Neural cell (in vitro differentiated cells): ENCODE measurements at regions not wholly inside any gene's neighbourhood (a gene's known extent, or its start where the extent isn't known, plus 50 kb on each side); places are given as distances from the start of the nearest gene placed in this dataset.

Source experiments
- POLR2AphosphoS5 ChIP-seq: IDR thresholded peaks from 2 replicates; pipeline ENCODE4 v1.6.1; 2012
- RAD21 ChIP-seq: fragments of 450-650 bp; conservative IDR thresholded peaks from 2 replicates; pipeline ENCODE4 v1.6.1; 2014; ENCODE audit warnings: antibody characterized with exemption, mild to moderate bottlenecking, moderate library complexity
- REST ChIP-seq: IDR thresholded peaks from 2 replicates; pipeline ENCODE4 v1.6.1; 2012; ENCODE audit warnings: borderline replicate concordance
- SMC3 ChIP-seq: fragments of 450-650 bp; conservative IDR thresholded peaks from 2 replicates; pipeline ENCODE4 v1.6.1; 2014; ENCODE audit warnings: antibody characterized with exemption, mild to moderate bottlenecking, moderate library complexity; ENCODE audit not compliant: poor library complexity
- TF ChIP-seq, protein P1 (sequence below): fragments of 450-650 bp; IDR thresholded peaks from 2 replicates; pipeline ENCODE4 v1.5.1; 2014; ENCODE audit warnings: antibody characterized with exemption, mild to moderate bottlenecking, moderate library complexity; ENCODE audit not compliant: poor library complexity, severe bottlenecking

- TF ChIP-seq, protein P1, sequence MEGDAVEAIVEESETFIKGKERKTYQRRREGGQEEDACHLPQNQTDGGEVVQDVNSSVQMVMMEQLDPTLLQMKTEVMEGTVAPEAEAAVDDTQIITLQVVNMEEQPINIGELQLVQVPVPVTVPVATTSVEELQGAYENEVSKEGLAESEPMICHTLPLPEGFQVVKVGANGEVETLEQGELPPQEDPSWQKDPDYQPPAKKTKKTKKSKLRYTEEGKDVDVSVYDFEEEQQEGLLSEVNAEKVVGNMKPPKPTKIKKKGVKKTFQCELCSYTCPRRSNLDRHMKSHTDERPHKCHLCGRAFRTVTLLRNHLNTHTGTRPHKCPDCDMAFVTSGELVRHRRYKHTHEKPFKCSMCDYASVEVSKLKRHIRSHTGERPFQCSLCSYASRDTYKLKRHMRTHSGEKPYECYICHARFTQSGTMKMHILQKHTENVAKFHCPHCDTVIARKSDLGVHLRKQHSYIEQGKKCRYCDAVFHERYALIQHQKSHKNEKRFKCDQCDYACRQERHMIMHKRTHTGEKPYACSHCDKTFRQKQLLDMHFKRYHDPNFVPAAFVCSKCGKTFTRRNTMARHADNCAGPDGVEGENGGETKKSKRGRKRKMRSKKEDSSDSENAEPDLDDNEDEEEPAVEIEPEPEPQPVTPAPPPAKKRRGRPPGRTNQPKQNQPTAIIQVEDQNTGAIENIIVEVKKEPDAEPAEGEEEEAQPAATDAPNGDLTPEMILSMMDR: no peak
- TF ChIP-seq RAD21 (no peak), REST (no peak), POLR2AphosphoS5 (no peak), SMC3 (no peak)
These were observed 430.2 kb downstream of the USP25 start for GRCh38 chr21:16159971-16160350.
